GM23338 (cell line): ENCODE measurements at regions not wholly inside any gene's neighbourhood (a gene's known extent, or its start where the extent isn't known, plus 50 kb on each side); places are given as distances from the start of the nearest gene placed in this dataset.

Source experiments
- ATAC-seq: fragments of 200-7000 bp; cut with Tn5 transposase; 3 replicates; pipeline ENCODE4 v1.9.1; 2020
- DNase-seq: peaks from one replicate; pipeline ENCODE4 v3.0.0-alpha.2; 2015; ENCODE audit warnings: low spot score
- H2AFZ ChIP-seq: fragments of 200-600 bp; sonication (generic); 2 replicates; pipeline ENCODE4 v1.8.0; 2016; ENCODE audit warnings: antibody characterized with exemption, mild to moderate bottlenecking, moderate library complexity
- H3F3A ChIP-seq: fragments of 200-600 bp; sonication (generic); replicated peaks from 2 replicates; pipeline ENCODE4 v1.8.0; 2017; ENCODE audit warnings: antibody characterized with exemption, mixed run types, low read depth
- H3K27ac ChIP-seq: fragments of 200-600 bp; sonication (generic); 2 replicates; pipeline ENCODE4 v1.6.1; 2016; ENCODE audit warnings: low read depth
- H3K27me3 ChIP-seq: fragments of 200-600 bp; sonication (generic); 2 replicates; pipeline ENCODE4 v1.8.0; 2016; ENCODE audit warnings: mild to moderate bottlenecking, mixed run types, moderate library complexity; ENCODE audit not compliant: insufficient read depth
- H3K36me3 ChIP-seq: fragments of 200-600 bp; sonication (generic); 2 replicates; pipeline ENCODE4 v1.8.0; 2016; ENCODE audit warnings: mild to moderate bottlenecking; ENCODE audit not compliant: insufficient read depth
- H3K4me1 ChIP-seq: fragments of 200-600 bp; sonication (generic); 2 replicates; pipeline ENCODE4 v1.8.0; 2016; ENCODE audit warnings: mild to moderate bottlenecking, moderate library complexity; ENCODE audit not compliant: insufficient read depth
- H3K4me2 ChIP-seq: fragments of 200-600 bp; sonication (generic); 2 replicates; pipeline ENCODE4 v1.7.1; 2017; ENCODE audit warnings: mixed run types
- H3K4me3 ChIP-seq: fragments of 200-600 bp; sonication (generic); 2 replicates; pipeline ENCODE4 v1.6.1; 2016; ENCODE audit warnings: mixed run types
- H3K79me2 ChIP-seq: fragments of 200-600 bp; sonication (generic); replicated peaks from 2 replicates; pipeline ENCODE4 v1.8.0; 2017; ENCODE audit warnings: mild to moderate bottlenecking; ENCODE audit not compliant: insufficient read depth
- H3K9me2 ChIP-seq: fragments of 200-600 bp; sonication (generic); 2 replicates; pipeline ENCODE4 v1.8.0; 2017; ENCODE audit not compliant: insufficient read depth
- H4K20me1 ChIP-seq: fragments of 200-600 bp; sonication (generic); replicated peaks from 2 replicates; pipeline ENCODE4 v1.8.0; 2017; ENCODE audit warnings: mild to moderate bottlenecking; ENCODE audit not compliant: insufficient read depth
- H3K27ac Mint-ChIP-seq: 2 replicates; pipeline ENCODE4 v1.8.0; 2020; ENCODE audit warnings: inconsistent platforms, mild to moderate bottlenecking, moderate library complexity, mixed read lengths
- H3K27me3 Mint-ChIP-seq: 3 replicates; pipeline ENCODE4 v1.8.0; 2022; ENCODE audit warnings: low read depth, mild to moderate bottlenecking, moderate library complexity, mixed read lengths, inconsistent platforms; ENCODE audit not compliant: insufficient read depth, poor library complexity
- H3K36me3 Mint-ChIP-seq: 3 replicates; pipeline ENCODE4 v1.8.0; 2021; ENCODE audit warnings: low read depth, mild to moderate bottlenecking, inconsistent platforms, moderate library complexity, mixed read lengths
- H3K4me1 Mint-ChIP-seq: 3 replicates; pipeline ENCODE4 v1.8.0; 2020; ENCODE audit warnings: mild to moderate bottlenecking, inconsistent platforms, mixed read lengths
- H3K4me3 Mint-ChIP-seq: 3 replicates; pipeline ENCODE4 v1.8.0; 2021; ENCODE audit warnings: moderate library complexity, mild to moderate bottlenecking, inconsistent platforms, mixed read lengths
- H3K9me3 Mint-ChIP-seq: 3 replicates; pipeline ENCODE4 v1.8.0; 2020; ENCODE audit warnings: moderate library complexity, mild to moderate bottlenecking, inconsistent platforms, mixed read lengths
- CREB1 ChIP-seq: fragments of 250-450 bp; sonication (Bioruptor Pico); IDR thresholded peaks from 2 replicates; pipeline ENCODE4 v1.5.0; 2020; ENCODE audit warnings: low read depth, mild to moderate bottlenecking, moderate library complexity
- CTCF ChIP-seq, 2 experiments: fragments of 200-600 bp in 1 of 2; sonication (generic) in 1 of 2; conservative IDR thresholded peaks; 2 replicates each; pipeline versions ENCODE4 v1.5.1 to v1.6.1; 2016 to 2017; ENCODE audit warnings: antibody characterized with exemption in 2 of 2, low read depth in 2 of 2, mild to moderate bottlenecking in 2 of 2, moderate library complexity in 1 of 2
- ETS1 ChIP-seq: IDR thresholded peaks from 2 replicates; pipeline ENCODE4 v1.6.1; 2016; ENCODE audit warnings: antibody characterized with exemption
- EZH2 ChIP-seq: fragments of 200-600 bp; sonication (generic); IDR thresholded peaks from one replicate; pipeline ENCODE4 v1.8.0; 2017; ENCODE audit warnings: antibody characterized with exemption, mild to moderate bottlenecking, low read depth; ENCODE audit not compliant: unreplicated experiment
- EZH2phosphoT487 ChIP-seq: fragments of 200-600 bp; sonication (generic); IDR thresholded peaks from one replicate; pipeline ENCODE4 v1.8.1; 2018; ENCODE audit warnings: antibody characterized with exemption; ENCODE audit not compliant: unreplicated experiment
- JUNB ChIP-seq: IDR thresholded peaks from one replicate; pipeline ENCODE4 v1.6.1; 2016; ENCODE audit warnings: antibody characterized with exemption; ENCODE audit not compliant: unreplicated experiment
- NANOG ChIP-seq: IDR thresholded peaks from 2 replicates; pipeline ENCODE4 v1.6.1; 2016; ENCODE audit warnings: antibody characterized with exemption, borderline replicate concordance
- POLR2AphosphoS5 ChIP-seq: IDR thresholded peaks from 2 replicates; pipeline ENCODE4 v1.6.1; 2016; ENCODE audit warnings: antibody characterized with exemption, low read depth
- REST ChIP-seq: IDR thresholded peaks from one replicate; pipeline ENCODE4 v1.6.1; 2018; ENCODE audit warnings: antibody characterized with exemption; ENCODE audit not compliant: unreplicated experiment
- STAT1 ChIP-seq: IDR thresholded peaks from one replicate; pipeline ENCODE4 v1.6.1; 2016; ENCODE audit warnings: antibody characterized with exemption; ENCODE audit not compliant: unreplicated experiment
- ZNF114 ChIP-seq: fragments of 250-450 bp; sonication (Bioruptor Pico); IDR thresholded peaks from 2 replicates; pipeline ENCODE4 v1.5.0; 2020; ENCODE audit warnings: mild to moderate bottlenecking, moderate library complexity
- ZNF331 ChIP-seq: fragments of 250-450 bp; sonication (Bioruptor Pico); IDR thresholded peaks from 2 replicates; pipeline ENCODE4 v1.5.0; 2020; ENCODE audit warnings: low read depth, mild to moderate bottlenecking, moderate library complexity
- ZNF462 ChIP-seq: fragments of 250-450 bp; sonication (Bioruptor Pico); IDR thresholded peaks from 2 replicates; pipeline ENCODE4 v1.5.0; 2020; ENCODE audit warnings: mild to moderate bottlenecking, moderate library complexity

GRCh38 chr2:144323946-144324345 is 196.0 kb downstream of the ZEB2 start:
- TF ChIP-seq REST = no peak
- no peak for TF ChIP-seq CREB1 (CRISPR knock-in tag)
- no peak for TF ChIP-seq ZNF331 (CRISPR knock-in tag)
- TF ChIP-seq EZH2phosphoT487 = no peak
- TF ChIP-seq ZNF462 (CRISPR knock-in tag) = no peak
- TF ChIP-seq NANOG = no peak
- no peak for TF ChIP-seq JUNB
- TF ChIP-seq STAT1 = no peak
- no peak for TF ChIP-seq ZNF114 (CRISPR knock-in tag)
- no peak for TF ChIP-seq CTCF (conservative IDR thresholded peaks at IDR 0.05; ENCODE audit: low read depth in 2 of 2)
- no peak for TF ChIP-seq ETS1
- no peak for TF ChIP-seq EZH2
- TF ChIP-seq POLR2AphosphoS5 = no peak
- ATAC-seq (no peak), DNase-seq (no peak)
- no peak overlapping the region for H3K4me3 ChIP-seq
- H3K9me3 Mint-ChIP-seq = no peaks in the 10 kb centered on the region; the same call in 2 of the 3 replicates
- H3K36me3 ChIP-seq = no peaks in the 10 kb centered on the region
- H3K27me3 ChIP-seq = no peaks in the 10 kb centered on the region
- H2AFZ ChIP-seq = no peak overlapping the region
- no peak overlapping the region for H3K4me2 ChIP-seq
- H3K27ac Mint-ChIP-seq = no peak overlapping the region
- peaks cover 6% of the 10 kb centered on the region; the same call in 1 of the 2 replicates for H3K4me1 ChIP-seq
- no peaks in the 10 kb centered on the region for H4K20me1 ChIP-seq
- peaks cover 13% of the 10 kb centered on the region for H3K4me1 Mint-ChIP-seq
- no peak overlapping the region for H3K27ac ChIP-seq
- H3K79me2 ChIP-seq = peaks cover 48% of the 10 kb centered on the region
- H3K4me3 Mint-ChIP-seq = no peak overlapping the region
- H3K27me3 Mint-ChIP-seq = no peaks in the 10 kb centered on the region
- no peaks in the 10 kb centered on the region for H3F3A ChIP-seq
- 0 out of 2 replicates have a peak, but pooled peaks cover 2% of the 10 kb centered on the region for H3K9me2 ChIP-seq
- H3K36me3 Mint-ChIP-seq = no peaks in the 10 kb centered on the region; the same call in 1 of the 3 replicates
